WTC11 (cell line): ENCODE measurements at regions not wholly inside any gene's neighbourhood (a gene's known extent, or its start where the extent isn't known, plus 50 kb on each side); places are given as distances from the start of the nearest gene placed in this dataset.

Source experiments
- ATAC-seq: fragments of 200-7000 bp; cut with Tn5 transposase; 2 replicates; pipeline ENCODE4 v1.10.0; 2021; ENCODE audit warnings: mild to moderate bottlenecking, moderate library complexity
- CTCF ChIA-PET: fragments of 300-600 bp; sonication (Branson Sonifier 250); formaldehyde crosslinking; loops from one replicate; lab custom pipeline; 2021; ENCODE audit warnings: antibody characterized with exemption; lab: Charles Lee
- POLR2A ChIA-PET: fragments of 350-600 bp; sonication (Branson Sonifier 250); formaldehyde crosslinking; loops from one replicate; lab custom pipeline; 2021; ENCODE audit warnings: antibody characterized with exemption; lab: Charles Lee
- DNase-seq: peaks from one replicate; pipeline ENCODE4 v3.0.0; 2021; ENCODE audit warnings: low spot score
- H3K27ac Mint-ChIP-seq: 2 replicates; pipeline ENCODE4 v1.8.0; 2021; ENCODE audit warnings: mixed read lengths
- H3K27me3 Mint-ChIP-seq: 2 replicates; pipeline ENCODE4 v1.8.0; 2021; ENCODE audit warnings: low read depth, mild to moderate bottlenecking, moderate library complexity, mixed read lengths
- H3K36me3 Mint-ChIP-seq: 2 replicates; pipeline ENCODE4 v1.8.0; 2021; ENCODE audit warnings: mixed read lengths
- H3K4me1 Mint-ChIP-seq: 2 replicates; pipeline ENCODE4 v1.8.0; 2022; ENCODE audit warnings: mixed read lengths
- H3K4me3 Mint-ChIP-seq: 2 replicates; pipeline ENCODE4 v1.8.0; 2021; ENCODE audit warnings: mild to moderate bottlenecking, moderate library complexity, mixed read lengths
- H3K9me3 Mint-ChIP-seq: 2 replicates; pipeline ENCODE4 v1.8.0; 2021; ENCODE audit warnings: mixed read lengths
- ATF6 ChIP-seq: sonication (generic); formaldehyde crosslinking; IDR thresholded peaks from 2 replicates; pipeline ENCODE4 v1.8.1; 2023; ENCODE audit warnings: mild to moderate bottlenecking, missing genetic modification reagents
- E2F1 ChIP-seq: sonication (generic); formaldehyde crosslinking; IDR thresholded peaks from 2 replicates; pipeline ENCODE4 v1.8.0; 2022; ENCODE audit warnings: mild to moderate bottlenecking, missing genetic modification reagents
- EMX1 ChIP-seq: fragments of 250-450 bp; sonication (Bioruptor Pico); IDR thresholded peaks from 2 replicates; pipeline ENCODE4 v1.8.0; 2021; ENCODE audit warnings: mild to moderate bottlenecking
- FOXJ3 ChIP-seq: sonication (generic); formaldehyde crosslinking; IDR thresholded peaks from 2 replicates; pipeline ENCODE4 v1.9.0; 2021; ENCODE audit warnings: missing genetic modification reagents, mild to moderate bottlenecking, borderline replicate concordance
- FOXP4 ChIP-seq: sonication (generic); formaldehyde crosslinking; IDR thresholded peaks from 2 replicates; pipeline ENCODE4 v1.8.0; 2022; ENCODE audit warnings: mild to moderate bottlenecking, missing genetic modification reagents
- IRF2 ChIP-seq: sonication (generic); formaldehyde crosslinking; IDR thresholded peaks from 2 replicates; pipeline ENCODE4 v1.8.0; 2022; ENCODE audit warnings: low read depth, missing genetic modification reagents, borderline replicate concordance
- NFATC4 ChIP-seq: fragments of 250-450 bp; sonication (Bioruptor Pico); IDR thresholded peaks from 2 replicates; pipeline ENCODE4 v1.9.0; 2021; ENCODE audit warnings: mild to moderate bottlenecking
- OVOL2 ChIP-seq: fragments of 250-450 bp; sonication (Bioruptor Pico); IDR thresholded peaks from 2 replicates; pipeline ENCODE4 v1.9.0; 2021; ENCODE audit warnings: mild to moderate bottlenecking, borderline replicate concordance
- PRDM15 ChIP-seq: sonication (generic); formaldehyde crosslinking; IDR thresholded peaks from 2 replicates; pipeline ENCODE4 v1.8.0; 2022; ENCODE audit warnings: missing genetic modification reagents
- SOX15 ChIP-seq: fragments of 250-450 bp; sonication (Bioruptor Pico); IDR thresholded peaks from 2 replicates; pipeline ENCODE4 v1.9.0; 2021; ENCODE audit warnings: mild to moderate bottlenecking
- STAT6 ChIP-seq: sonication (generic); formaldehyde crosslinking; conservative IDR thresholded peaks from 2 replicates; pipeline ENCODE4 v1.8.1; 2023; ENCODE audit warnings: mild to moderate bottlenecking, low read depth, missing genetic modification reagents, moderate library complexity
- TCF7 ChIP-seq: sonication (generic); formaldehyde crosslinking; IDR thresholded peaks from 2 replicates; pipeline ENCODE4 v1.8.0; 2022; ENCODE audit warnings: mild to moderate bottlenecking, low read depth, missing genetic modification reagents, moderate library complexity
- USF1 ChIP-seq: sonication (generic); formaldehyde crosslinking; IDR thresholded peaks from 2 replicates; pipeline ENCODE4 v1.8.0; 2022; ENCODE audit warnings: mild to moderate bottlenecking, missing genetic modification reagents
- ZBTB21 ChIP-seq: sonication (generic); formaldehyde crosslinking; IDR thresholded peaks from 2 replicates; pipeline ENCODE4 v1.8.1; 2023; ENCODE audit warnings: mild to moderate bottlenecking, missing genetic modification reagents, borderline replicate concordance
- ZNF138 ChIP-seq: sonication (generic); formaldehyde crosslinking; conservative IDR thresholded peaks from 2 replicates; pipeline ENCODE4 v1.8.1; 2022; ENCODE audit warnings: mild to moderate bottlenecking, moderate library complexity, missing genetic modification reagents
- ZNF232 ChIP-seq: sonication (generic); formaldehyde crosslinking; IDR thresholded peaks from 2 replicates; pipeline ENCODE4 v1.8.0; 2022; ENCODE audit warnings: mild to moderate bottlenecking, missing genetic modification reagents
- ZNF416 ChIP-seq: fragments of 250-450 bp; sonication (Bioruptor Pico); IDR thresholded peaks from 2 replicates; pipeline ENCODE4 v1.9.0; 2021; ENCODE audit warnings: mild to moderate bottlenecking, inconsistent platforms
- ZNF512 ChIP-seq: sonication (generic); formaldehyde crosslinking; IDR thresholded peaks from 2 replicates; pipeline ENCODE4 v1.8.1; 2022; ENCODE audit warnings: missing genetic modification reagents, borderline replicate concordance

GRCh38 chr2:90207454-90208058, 1516.1 kb downstream of the RPIA start:
- CTCF ChIA-PET = no interaction called here
- DNase-seq (no peak), ATAC-seq (no peak)

More at GRCh38 chr2:90207454-90208058, 1516.1 kb downstream of the RPIA start:
- POLR2A ChIA-PET = no interaction called here
- H3K27me3 Mint-ChIP-seq = no peaks in the 10 kb centered on the region; the same call in 1 of the 2 replicates
- peaks cover 19% of the 10 kb centered on the region for H3K4me1 Mint-ChIP-seq
- peaks cover 72% of the 10 kb centered on the region for H3K9me3 Mint-ChIP-seq
- H3K4me3 Mint-ChIP-seq = no peak overlapping the region
- no peak for TF ChIP-seq IRF2 (CRISPR knock-in tag)
- TF ChIP-seq OVOL2 (CRISPR knock-in tag) = no peak
- TF ChIP-seq USF1 (CRISPR knock-in tag) = no peak
- TF ChIP-seq STAT6 (CRISPR knock-in tag) = no peak
- no peak for TF ChIP-seq FOXP4 (CRISPR knock-in tag)
- TF ChIP-seq EMX1 (CRISPR knock-in tag) = no peak
- no peak for TF ChIP-seq FOXJ3 (CRISPR knock-in tag)
- no peak for TF ChIP-seq ZBTB21 (CRISPR knock-in tag)
- TF ChIP-seq PRDM15 (CRISPR knock-in tag) = no peak
- TF ChIP-seq ZNF512 (CRISPR knock-in tag) = no peak
- TF ChIP-seq SOX15 (CRISPR knock-in tag) = no peak
- no peak for TF ChIP-seq ZNF232 (CRISPR knock-in tag)
- no peak for TF ChIP-seq E2F1 (CRISPR knock-in tag)
- no peak for TF ChIP-seq TCF7 (CRISPR knock-in tag)
- no peak for TF ChIP-seq ZNF416 (CRISPR knock-in tag)
- TF ChIP-seq NFATC4 = no peak
- TF ChIP-seq ATF6 = no peak
- no peak for TF ChIP-seq ZNF138
- H3K27ac Mint-ChIP-seq = no peak overlapping the region
- peaks cover 50% of the 10 kb centered on the region for H3K36me3 Mint-ChIP-seq
